ENCODE measurements at regions not wholly inside any gene's neighbourhood (a gene's known extent, or its start where the extent isn't known, plus 50 kb on each side); places are given as distances from the start of the nearest gene placed in this dataset.

GRCh38 chr21:34203851-34204420, 130.6 kb downstream of the MRPS6 start:
- peak overlapping the region; percentile 65; the same call in 1 of the 2 replicates for H2BK15ac ChIP-seq (ENCODE audit: low read length)
- DNase-seq (ENCODE audit: low read depth in 1 of 2, low spot score in 2 of 2) = no peak
- H3K4me1 ChIP-seq (replicated peaks in 1 of 4; ENCODE audit: control insufficient read depth in 3 of 4, insufficient read depth in 4 of 4, low read length in 3 of 4) = peaks cover 7 to 20% (median 12%) of the 10 kb centered on the region in 4 experiments
- H3K4me2 ChIP-seq (ENCODE audit: insufficient read depth in 1 of 2, low read depth in 2 of 2, low read length in 2 of 2) = peak overlapping the region in 1 of 2 experiments; percentile 17; a peak in 1 of 4 replicates
- peak overlapping the region; percentile 93; the same call in 1 of the 2 replicates for H2BK20ac ChIP-seq (ENCODE audit: low read length)
- peaks cover 5% of the 10 kb centered on the region for H3K23me2 ChIP-seq (ENCODE audit: low read depth, low read length)
- H4K20me1 ChIP-seq (replicated peaks in 1 of 2; ENCODE audit: control insufficient read depth in 1 of 2, insufficient read depth in 2 of 2, low read length in 2 of 2) = no peaks in the 10 kb centered on the region
- H3K9me3 ChIP-seq (ENCODE audit: insufficient read depth in 2 of 2, low read depth in 1 of 2, low read length in 1 of 2) = no peaks in the 10 kb centered on the region
- H4K91ac ChIP-seq (replicated peaks; ENCODE audit: insufficient read length, low read length) = peak overlapping the region; percentile 72
- no peak for FAIRE-seq
- H3K23ac ChIP-seq (ENCODE audit: insufficient read length) = no peak overlapping the region
- no peak overlapping the region; the same call in 1 of the 2 replicates for H2BK5ac ChIP-seq (ENCODE audit: low read depth, low read length)
- no peak overlapping the region for H3K14ac ChIP-seq (ENCODE audit: insufficient read length)
- H2BK120ac ChIP-seq (replicated peaks; ENCODE audit: low read depth, low read length) = peak overlapping the region; percentile 45
- H4K5ac ChIP-seq (ENCODE audit: insufficient read length, low read depth, low read length) = no peak overlapping the region
- H3K4me3 ChIP-seq (ENCODE audit: extremely low read depth in 1 of 4, insufficient read depth in 2 of 4, low read depth in 3 of 4, low read length in 4 of 4) = no peak overlapping the region
- no peaks in the 10 kb centered on the region for H3K27me3 ChIP-seq (replicated peaks in 1 of 4; ENCODE audit: control insufficient read depth in 3 of 4, extremely low read depth in 1 of 4, insufficient read depth in 3 of 4, low read length in 3 of 4)
- H3K9ac ChIP-seq (replicated peaks in 1 of 4; ENCODE audit: extremely low read depth in 1 of 4, low read depth in 3 of 4, low read length in 3 of 4) = no peak overlapping the region
- H2BK12ac ChIP-seq (ENCODE audit: low read depth, low read length) = peak overlapping the region; percentile 95; the same call in 1 of the 2 replicates
- no peak overlapping the region for H2AK5ac ChIP-seq (ENCODE audit: low read depth, low read length)
- 85% methylated on average over 11 of the region's 11 CpGs; no CpG with 5 or more reads in 1 of the 2 experiments for WGBS, 2 experiments (ENCODE audit: extremely low coverage in 1 of 2, insufficient coverage in 1 of 2, insufficient read length in 1 of 2, insufficient replicate concordance in 2 of 2, low coverage in 1 of 2, low lambda C conversion rate in 2 of 2, missing lambda C conversion rate in 1 of 2)
- H3K4ac ChIP-seq (replicated peaks; ENCODE audit: insufficient read length, low read depth, low read length) = no peak overlapping the region
- ChIA-PET CTCF (ENCODE audit: partially characterized antibody) (interaction anchor here (0.8 to 6.4 kb wide), 13 partner anchors 13 to 280 kb away, joined by 3 to 56 read pairs (median 4); no protein-coding TSS in a partner anchor), POLR2A (ENCODE audit: partially characterized antibody) (interaction anchor here (1.0 to 2.2 kb wide), 8 partner anchors 9 to 280 kb away, joined by 3 to 7 read pairs (median 4); no protein-coding TSS in a partner anchor)
- no peak overlapping the region for H3K27ac ChIP-seq (ENCODE audit: low read depth, low read length)
- no peaks in the 10 kb centered on the region for H3K79me1 ChIP-seq (ENCODE audit: low read depth, low read length)
- H3K56ac ChIP-seq (replicated peaks; ENCODE audit: insufficient read length, low read depth, low read length) = no peak overlapping the region
- no peaks in the 10 kb centered on the region for H3K79me2 ChIP-seq (ENCODE audit: control insufficient read depth in 1 of 2, insufficient read depth in 2 of 2, low read length in 2 of 2)
- no peaks in the 10 kb centered on the region for H3K36me3 ChIP-seq (ENCODE audit: control insufficient read depth in 2 of 4, insufficient read depth in 4 of 4, low read length in 3 of 4)
- no peak overlapping the region for H4K8ac ChIP-seq (ENCODE audit: extremely low read depth, insufficient read depth, low read length)
- 0 out of 2 replicates have a peak overlapping the region, but pooled peaks have one; percentile 0 for H2AFZ ChIP-seq (ENCODE audit: low read length)
- H3K18ac ChIP-seq (ENCODE audit: extremely low read depth, low read length) = peak overlapping the region; percentile 48; the same call in 1 of the 2 replicates
- no peak for TF ChIP-seq GTF2F1 (IDR thresholded peaks at IDR 0.05; ENCODE audit: borderline replicate concordance, low read depth, low read length)
- TF ChIP-seq, protein P1, sequence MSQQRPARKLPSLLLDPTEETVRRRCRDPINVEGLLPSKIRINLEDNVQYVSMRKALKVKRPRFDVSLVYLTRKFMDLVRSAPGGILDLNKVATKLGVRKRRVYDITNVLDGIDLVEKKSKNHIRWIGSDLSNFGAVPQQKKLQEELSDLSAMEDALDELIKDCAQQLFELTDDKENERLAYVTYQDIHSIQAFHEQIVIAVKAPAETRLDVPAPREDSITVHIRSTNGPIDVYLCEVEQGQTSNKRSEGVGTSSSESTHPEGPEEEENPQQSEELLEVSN (IDR thresholded peaks at IDR 0.05) = no peak
- no peak for TF ChIP-seq CHD2 (IDR thresholded peaks at IDR 0.05; ENCODE audit: low read length)
- TF ChIP-seq JUND (IDR thresholded peaks at IDR 0.05; ENCODE audit: low read length) = no peak
- TF ChIP-seq, protein P2, sequence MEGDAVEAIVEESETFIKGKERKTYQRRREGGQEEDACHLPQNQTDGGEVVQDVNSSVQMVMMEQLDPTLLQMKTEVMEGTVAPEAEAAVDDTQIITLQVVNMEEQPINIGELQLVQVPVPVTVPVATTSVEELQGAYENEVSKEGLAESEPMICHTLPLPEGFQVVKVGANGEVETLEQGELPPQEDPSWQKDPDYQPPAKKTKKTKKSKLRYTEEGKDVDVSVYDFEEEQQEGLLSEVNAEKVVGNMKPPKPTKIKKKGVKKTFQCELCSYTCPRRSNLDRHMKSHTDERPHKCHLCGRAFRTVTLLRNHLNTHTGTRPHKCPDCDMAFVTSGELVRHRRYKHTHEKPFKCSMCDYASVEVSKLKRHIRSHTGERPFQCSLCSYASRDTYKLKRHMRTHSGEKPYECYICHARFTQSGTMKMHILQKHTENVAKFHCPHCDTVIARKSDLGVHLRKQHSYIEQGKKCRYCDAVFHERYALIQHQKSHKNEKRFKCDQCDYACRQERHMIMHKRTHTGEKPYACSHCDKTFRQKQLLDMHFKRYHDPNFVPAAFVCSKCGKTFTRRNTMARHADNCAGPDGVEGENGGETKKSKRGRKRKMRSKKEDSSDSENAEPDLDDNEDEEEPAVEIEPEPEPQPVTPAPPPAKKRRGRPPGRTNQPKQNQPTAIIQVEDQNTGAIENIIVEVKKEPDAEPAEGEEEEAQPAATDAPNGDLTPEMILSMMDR (IDR thresholded peaks at IDR 0.05; ENCODE audit: control extremely low read depth in 1 of 3, insufficient read depth in 1 of 3, low read depth in 1 of 3, low read length in 3 of 3) = no peak
- TF ChIP-seq TEAD4 (IDR thresholded peaks at IDR 0.05; ENCODE audit: low read depth, low read length) = no peak
- TF ChIP-seq YY1 (IDR thresholded peaks at IDR 0.05; ENCODE audit: low read depth, low read length) = no peak
- no peak for TF ChIP-seq ATF2 (IDR thresholded peaks at IDR 0.05; ENCODE audit: low read length)

Data from H1 (cell line).